DMS114 treated with DMSO at 0.1 percent for 48 hours (cell line): ENCODE measurements at regions not wholly inside any gene's neighbourhood (a gene's known extent, or its start where the extent isn't known, plus 50 kb on each side); places are given as distances from the start of the nearest gene placed in this dataset.

ENCODE experiments used
- DNase-seq: peaks from one replicate; lab custom pipeline; 2025; ENCODE audit not compliant: unreplicated experiment; lab: John Stamatoyannopoulos, UW

DNA sequence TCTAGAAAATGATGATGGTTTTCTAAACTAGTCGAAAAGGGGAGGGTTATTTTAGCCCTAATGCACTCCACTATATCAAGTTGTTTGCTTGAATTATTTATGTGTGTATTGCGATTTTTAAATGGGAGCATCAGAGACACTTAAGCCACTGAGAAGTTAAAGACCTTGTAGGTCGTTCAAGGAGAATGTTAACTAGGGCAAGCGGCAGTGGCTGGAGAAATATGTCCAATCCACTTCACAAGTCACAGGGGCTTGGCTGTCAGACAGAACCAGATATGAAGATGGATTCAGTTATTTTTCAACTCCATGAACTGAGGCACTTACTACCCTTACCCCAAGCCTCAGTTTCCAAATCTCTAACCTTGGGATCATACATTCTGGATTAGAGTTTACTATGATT, 702.0 kb downstream of the CDH11 start:
- DNase-seq = no peak

DNA sequence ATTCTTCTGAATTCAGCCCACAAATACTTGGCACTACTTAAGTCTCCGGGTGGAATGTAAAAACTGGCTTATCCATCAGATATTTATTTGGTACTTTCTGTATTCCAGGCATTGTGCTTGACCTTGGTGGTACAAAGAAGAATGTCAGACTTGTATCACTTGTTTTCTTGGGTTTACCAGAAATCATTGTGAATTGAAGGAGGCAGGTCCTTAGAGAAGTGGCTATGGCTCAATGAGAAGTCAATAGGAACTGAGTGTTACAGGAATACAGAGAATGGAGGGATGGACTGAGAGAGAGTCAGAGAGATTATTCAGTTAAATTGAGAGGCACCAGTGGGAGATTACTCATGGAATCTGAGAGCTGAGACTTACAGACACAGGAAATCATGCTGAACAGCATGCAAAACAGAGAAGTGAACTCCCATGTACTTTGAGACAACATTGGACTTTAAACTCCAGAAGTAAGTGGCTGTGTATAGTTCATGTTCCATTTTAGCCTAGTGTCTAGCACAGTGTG, 704.1 kb downstream of the CDH11 start:
- DNase-seq = no peak

DNA sequence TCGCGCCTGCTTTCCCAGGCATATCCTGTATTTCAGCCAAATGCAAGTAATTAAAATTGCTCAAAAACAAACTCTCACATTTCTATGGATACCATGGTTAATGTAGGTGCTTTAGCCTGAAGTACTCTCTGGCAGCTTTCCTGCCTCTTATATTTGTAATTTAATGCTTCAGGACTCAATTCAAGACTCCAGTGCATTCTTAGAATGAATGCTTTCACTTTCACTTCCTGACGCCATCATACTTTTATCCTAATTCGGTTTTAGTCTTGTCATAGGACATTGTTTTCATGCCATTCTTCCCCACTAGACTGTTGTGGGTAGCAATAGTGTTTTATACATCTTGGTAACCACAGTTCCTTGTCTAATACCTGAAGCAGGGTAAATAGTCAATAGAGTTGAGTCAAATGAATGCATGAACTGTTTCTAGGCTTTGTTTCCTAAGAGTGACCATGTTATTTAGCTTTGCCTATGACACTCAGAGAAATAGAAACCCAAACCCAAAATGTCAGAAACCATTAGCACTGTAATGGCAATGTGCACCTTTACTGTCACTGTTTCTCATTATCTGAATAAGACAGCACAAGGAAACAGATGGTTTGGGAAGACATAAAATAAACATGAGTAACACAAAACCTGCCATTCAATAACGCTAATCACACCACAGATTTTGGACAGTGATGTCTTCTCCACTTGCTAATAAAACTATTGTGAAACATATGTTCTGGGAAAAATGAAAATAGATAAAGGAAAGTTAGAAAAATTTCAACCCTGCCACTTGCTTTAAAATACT, 705.5 kb downstream of the CDH11 start:
- DNase-seq = no peak

DNA sequence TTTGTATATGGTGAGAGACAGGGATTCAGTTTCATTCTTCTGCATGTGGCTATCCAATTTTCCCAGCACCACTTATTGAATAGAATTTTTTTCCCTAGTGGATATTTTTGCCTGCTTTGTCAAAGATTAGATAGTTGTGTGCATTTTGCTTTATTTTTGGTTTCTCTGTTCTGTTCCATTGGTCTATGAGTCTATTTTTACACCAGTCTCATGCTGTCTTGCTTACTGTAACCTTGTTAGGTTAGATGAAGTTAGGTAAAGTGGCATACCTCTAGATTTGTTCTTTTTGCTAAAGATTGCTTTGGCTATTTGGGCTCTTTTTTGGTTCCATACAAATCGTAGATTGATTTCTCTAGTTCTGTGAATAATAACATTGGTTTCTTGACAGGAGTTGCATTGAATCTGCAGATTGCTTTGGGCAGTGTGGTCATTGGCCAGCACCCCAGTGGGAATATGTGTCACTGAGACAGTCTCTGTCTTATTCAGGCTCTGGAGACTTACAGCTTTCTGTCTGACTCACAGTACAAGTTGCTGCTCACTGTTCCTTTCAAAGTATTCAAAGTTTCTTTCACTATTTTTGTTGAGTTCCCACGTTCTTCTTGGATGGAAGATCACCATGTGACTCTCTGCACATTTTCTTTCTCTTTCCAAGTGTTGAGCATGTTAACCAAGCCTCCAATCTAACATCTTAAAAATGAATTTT, 709.1 kb downstream of the CDH11 start:
- DNase-seq = no peak

DNA sequence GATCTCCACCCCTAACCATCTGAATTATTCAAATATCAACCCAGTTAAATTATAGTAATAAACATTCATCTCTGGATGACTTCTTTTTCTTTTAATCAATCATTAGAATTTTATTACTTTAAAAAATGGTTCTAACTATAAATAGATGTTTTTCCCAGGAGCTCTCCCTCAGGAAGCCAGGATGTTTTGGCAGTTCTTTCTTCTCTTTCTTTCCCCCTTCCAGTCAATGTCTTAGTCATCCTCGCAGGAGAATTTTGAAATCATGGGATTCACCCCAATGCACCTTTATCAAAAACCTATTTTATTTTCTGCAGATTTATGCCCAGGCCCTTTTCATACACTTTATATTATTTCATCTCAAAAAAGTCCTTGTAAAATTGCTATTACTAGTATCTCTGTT, 711.6 kb downstream of the CDH11 start:
- no peak for DNase-seq

DNA sequence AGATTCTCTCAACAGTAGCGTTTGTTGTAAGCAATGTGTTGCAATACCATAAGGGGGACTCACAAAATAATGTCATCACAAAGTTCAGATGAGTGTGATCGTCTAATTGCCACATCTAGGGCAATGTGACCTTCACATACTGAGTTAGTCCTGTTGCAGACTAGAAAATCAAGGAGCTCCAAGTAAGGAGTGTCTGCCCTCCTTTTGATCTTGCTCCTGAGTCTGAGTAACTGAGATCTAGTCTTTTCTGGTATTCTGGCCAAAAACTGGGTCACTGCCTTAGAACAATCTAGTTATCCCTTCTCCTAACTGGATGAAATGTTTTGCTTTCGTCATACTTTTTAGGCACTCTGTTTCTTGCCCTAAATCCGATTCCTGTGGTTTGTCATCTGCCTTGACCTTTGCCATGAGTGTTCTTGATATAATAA, 712.1 kb downstream of the CDH11 start:
- no peak for DNase-seq

DNA sequence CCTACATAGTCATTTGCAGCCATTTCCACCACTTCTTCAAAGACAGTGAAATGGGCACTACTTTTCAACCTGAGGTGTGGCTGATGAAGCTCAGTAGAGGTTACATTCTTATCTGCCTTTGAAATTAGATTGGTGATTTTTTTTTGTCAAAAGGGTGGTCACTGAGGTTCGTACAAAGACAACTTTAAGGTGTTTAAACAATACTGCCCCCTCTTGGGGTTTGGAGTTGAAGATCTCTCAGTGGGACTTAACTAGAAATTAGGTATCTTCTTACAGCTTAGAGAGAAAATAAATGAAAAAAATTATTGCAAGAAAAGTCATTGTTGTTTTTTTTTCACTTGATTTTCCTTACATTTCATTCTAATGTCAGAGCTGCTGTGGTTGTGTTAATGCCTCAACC, 713.2 kb downstream of the CDH11 start:
- DNase-seq = no peak

DNA sequence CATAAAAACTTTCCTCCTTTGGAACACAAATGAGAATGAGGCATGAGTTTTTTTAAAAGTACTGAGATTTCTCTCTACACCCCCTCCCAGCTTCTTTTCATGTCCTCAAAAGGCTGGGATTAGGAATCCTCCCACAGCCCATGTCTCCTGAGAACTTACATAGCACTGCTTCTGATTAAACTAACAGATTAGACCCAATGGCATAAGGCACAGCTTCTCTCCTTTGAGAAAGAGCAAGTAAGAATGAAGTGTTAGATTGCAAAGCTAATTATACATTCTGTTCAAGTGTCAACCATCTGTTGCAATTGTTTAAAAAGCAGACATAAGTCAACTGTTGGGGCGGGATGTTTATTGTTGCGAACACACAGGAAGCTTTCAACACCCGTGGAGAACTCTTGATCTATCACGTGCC, 715.1 kb downstream of the CDH11 start:
- no peak for DNase-seq

DNA sequence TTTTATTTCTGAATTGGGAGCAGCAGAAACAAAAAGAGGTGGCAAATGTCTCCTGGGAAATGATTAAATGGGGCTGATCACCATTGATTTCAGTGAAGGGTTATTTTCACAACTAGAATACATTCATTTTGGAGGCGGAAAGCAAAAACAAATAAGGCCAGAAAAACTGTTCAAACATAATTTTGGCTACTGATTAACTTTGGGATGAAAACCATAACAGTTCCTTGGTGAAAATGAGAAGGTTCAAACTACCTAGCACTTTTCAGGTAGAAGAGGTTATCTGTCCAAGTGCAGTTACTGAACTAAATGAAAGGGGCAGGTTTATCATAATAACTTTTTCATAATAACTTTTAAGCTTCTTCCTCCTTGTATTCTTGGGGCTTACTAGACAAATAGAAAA, 718.5 kb downstream of the CDH11 start:
- DNase-seq = no peak

DNA sequence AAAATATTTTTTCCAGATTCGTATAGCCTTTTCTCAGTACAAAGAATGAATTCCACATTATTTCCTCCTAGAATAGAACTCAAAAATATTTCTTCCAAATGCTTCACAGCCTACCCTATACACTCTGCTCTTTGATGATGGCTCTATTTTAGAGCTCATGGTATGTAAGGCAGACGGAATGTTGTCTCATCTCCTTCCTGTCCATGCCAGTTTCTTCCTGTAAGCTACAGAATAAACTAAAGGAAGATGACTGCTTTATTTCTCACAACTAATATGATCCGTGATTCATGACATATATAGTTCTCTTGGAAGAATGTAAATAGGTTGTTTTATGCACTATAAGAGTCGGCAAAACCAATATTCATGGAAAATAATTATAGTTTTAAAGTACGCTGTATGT, 723.1 kb downstream of the CDH11 start:
- no peak for DNase-seq

DNA sequence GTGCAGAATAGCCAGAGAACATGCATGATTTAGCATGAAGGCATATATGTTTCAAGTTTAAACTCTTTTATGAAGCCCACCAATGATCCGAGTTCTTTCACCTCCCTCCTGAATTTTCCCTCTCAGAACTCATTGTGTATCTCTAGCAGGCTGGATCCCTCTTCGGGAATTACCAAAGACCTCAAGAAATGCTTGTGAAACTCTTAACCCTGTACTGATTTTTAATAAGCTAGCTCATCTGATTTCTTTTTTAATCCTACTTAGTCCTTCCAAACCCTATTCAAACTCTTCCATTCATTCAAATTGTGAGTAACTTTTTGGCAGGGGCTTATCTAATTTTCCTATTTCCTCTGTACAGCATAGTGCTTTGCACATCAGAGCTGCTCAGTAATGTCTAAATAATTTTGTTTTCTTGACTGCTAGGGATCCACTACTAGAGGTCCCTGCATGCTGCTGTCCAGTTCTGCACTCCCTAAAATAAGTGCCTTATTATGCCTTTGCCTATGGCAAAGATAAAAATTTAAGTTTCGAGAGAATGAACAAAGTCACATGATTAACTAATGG, 723.8 kb downstream of the CDH11 start:
- DNase-seq = no peak

DNA sequence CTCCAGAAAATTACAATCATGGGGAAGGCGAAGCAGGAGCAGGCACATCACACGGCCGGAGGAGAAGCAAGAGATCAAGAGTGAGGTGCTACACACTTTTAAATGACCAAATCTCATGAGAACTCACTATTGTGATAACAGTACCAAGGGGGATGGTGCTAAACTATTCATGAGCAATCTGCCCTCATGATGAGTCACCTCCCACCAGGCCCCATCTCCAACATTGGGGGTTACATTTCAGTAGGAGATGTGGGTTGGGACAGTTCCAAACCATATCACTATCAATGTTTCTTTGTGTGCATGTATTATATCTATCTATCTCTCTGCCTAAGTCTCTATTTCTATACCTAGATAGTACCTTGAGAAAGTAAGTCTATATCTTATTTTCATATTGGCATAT, 724.8 kb downstream of the CDH11 start:
- no peak for DNase-seq

DNA sequence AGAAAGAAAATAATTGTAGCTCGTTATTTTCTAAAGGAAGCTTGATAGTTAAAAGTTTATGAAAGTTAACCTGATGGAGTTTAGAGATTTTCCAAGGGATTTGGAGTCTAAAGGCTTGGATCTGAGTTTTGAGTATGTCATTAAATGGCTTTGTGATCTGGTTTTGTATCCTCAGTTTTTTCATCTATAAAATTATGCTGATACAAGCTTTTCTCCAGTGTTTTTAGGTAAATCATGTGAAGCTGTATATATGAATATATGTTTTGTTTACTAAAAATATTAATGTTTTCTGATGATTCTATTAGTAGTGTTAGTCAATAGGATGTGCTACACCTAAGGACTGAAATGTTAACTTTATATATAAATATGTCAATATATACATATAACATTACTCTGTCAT, 727.8 kb downstream of the CDH11 start:
- DNase-seq = no peak

DNA sequence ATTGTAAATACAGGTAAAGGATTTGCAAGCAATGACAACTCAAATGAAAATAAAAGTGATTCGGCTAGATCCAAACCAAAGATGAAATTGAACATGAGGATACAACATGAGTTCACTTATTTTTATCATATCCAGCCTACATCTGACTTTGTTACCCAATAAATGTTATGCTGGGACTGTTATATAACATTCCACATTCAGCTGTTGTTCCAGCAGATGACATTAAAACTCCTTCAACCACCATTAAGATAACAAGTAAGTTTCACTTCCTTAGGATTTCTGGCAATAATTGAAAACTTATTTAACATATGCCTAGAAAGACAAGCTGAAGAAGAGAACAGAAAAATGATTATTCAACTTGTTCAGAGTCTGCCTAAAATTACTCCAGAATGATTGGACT, 729.4 kb downstream of the CDH11 start:
- DNase-seq = no peak

DNA sequence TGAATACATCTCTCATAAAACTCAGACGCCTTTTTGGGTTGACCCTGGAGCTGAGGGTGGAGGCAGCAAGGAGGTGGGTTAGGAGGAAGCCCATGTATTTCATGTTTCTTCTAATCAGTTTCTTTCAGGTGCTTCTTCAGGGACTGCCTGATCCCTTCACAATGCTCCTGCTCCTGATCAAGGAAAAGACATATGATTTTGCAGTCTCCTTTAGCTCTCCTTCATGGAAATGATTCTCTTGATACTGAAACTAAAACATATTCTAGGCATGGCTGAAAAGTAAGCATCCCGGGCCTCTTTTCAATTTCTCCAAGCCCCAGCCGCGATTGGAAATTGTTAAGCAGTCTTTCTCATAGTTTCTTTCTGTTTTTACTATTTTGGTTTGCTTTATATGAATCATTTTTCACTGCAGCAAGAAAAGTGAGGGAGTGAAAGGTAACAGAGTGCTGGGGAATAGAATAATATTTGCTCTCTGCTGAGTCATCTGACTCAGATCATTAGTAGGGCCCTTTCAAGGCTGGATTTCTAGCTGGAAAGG, 730.7 kb downstream of the CDH11 start:
- DNase-seq = no peak

DNA sequence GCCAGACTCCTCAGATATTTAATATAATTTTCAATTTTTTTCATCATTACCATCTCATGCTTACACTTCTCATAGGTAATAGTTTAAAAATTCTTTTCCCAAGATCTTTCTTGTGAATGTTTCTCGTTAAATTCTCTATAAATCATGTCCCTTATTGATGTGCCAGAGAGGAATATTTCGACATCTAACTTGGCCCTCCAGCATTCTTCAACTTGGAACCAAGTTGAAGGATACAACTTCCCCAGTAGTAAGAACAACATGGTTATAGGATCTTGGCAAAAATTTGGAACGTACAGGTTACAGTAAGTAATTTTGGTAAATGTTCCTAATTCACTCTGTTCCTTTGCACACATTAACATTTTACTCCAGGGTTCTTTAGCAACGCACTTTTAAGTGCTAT, 731.8 kb downstream of the CDH11 start:
- no peak for DNase-seq

DNA sequence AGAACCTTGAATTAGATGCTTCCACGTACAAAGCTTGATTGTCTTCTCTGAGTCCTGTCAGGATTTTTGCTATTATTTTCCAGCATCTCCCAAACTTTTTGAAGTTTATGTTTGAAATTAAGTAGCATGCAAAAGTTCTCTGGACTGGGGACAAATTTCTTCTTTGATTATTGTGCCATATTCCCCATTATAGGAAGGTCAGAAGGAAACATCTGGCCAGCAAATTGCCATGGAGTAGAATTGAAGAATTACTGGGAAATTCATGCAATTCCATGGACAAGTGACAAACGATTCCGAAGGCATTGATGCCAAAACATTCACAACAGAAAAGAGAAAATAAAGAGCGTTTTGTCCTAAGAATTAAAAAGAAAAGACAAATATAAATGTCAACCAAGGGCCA, 737.2 kb downstream of the CDH11 start:
- no peak for DNase-seq

DNA sequence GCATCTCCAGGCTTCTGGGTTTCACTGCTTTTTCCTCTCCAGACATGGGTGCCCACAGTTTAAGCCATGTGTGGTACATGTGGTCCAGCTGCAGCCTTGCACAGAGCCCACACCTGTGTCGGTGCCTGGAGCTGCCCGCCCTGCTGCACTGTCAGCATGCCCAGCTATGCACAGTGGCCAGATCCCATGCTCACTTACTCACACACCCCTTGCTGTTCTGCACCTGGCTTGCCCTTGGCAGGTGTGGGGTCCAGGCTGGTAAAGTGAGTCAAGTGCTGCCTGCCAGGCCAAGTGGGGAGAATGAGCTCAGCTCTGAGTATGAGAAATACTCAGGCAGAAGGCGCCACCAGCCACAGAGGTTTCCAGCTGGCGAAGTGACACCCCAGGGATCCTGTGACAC, 739.9 kb downstream of the CDH11 start:
- DNase-seq = no peak

DNA sequence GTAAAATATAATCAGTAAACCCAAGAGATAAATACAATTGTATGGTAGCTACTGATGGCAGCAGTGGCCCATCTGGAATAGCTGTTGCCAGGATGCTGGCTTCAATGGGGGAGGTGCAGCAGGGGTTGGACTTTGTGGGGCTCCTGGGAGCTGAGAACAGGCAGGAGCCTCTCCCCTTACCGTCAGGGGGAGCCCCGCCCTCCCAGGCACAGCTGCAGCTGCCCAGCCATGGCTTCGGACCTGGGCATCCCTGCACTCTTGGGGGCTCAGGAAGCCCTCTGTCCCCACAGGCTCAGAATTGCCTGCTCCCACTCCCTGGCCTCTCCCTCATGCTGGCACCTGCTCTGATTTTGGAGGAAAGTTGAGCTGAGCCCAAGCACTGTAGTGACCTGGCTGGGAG, 741.1 kb downstream of the CDH11 start:
- no peak for DNase-seq

DNA sequence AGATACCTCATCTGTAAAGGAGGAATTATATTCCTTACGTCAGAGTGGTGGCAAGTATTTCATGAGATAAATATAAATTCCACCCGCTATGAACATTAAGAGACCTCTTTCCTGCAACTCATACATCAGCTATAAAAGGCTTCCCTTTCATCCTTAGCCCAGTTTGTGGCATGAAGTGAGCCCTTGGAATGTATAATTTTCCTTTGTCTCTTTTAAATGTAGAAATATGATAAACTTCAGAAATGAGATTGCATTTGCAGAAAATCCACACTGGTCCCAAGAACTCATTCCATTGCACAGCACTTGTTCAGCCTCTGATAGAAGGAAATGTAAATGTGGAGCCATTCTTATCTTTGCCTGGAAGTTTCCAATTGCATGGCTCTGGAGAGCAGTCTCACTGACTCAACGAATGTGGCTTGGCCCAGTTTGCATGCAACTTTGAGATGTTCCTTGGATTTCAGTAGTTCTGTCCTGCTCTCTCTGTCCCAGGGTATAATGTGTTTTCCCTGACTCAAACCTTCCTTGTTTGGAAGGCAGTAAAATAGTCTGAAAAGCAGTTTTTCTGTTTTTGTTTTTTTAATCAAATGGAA, 746.4 kb downstream of the CDH11 start:
- no peak for DNase-seq

DNA sequence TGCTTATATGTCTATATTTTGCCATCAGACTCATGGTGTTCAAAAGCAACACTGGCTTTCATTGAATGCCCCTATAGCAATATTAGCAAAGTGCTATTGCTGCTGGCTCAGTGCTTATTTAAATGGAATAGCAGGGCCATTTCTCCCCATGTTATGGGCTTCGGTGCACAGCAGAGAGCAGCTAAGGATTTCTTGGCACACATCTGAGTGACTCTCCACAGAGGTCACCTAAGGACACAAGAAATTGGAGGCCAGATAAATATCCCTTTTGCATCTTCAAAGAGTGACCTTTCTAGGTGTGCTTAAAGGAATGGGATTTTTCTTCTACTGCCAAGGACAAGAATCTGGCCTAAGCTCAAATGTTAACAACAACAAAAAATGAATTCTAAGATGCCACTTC, 751.8 kb downstream of the CDH11 start:
- no peak for DNase-seq
